ENCODE measurements at regions not wholly inside any gene's neighbourhood (a gene's known extent, or its start where the extent isn't known, plus 50 kb on each side); places are given as distances from the start of the nearest gene placed in this dataset.
A peak's percentile ranks its signal among the peaks of the same experiment; 100 is the strongest.

DNA sequence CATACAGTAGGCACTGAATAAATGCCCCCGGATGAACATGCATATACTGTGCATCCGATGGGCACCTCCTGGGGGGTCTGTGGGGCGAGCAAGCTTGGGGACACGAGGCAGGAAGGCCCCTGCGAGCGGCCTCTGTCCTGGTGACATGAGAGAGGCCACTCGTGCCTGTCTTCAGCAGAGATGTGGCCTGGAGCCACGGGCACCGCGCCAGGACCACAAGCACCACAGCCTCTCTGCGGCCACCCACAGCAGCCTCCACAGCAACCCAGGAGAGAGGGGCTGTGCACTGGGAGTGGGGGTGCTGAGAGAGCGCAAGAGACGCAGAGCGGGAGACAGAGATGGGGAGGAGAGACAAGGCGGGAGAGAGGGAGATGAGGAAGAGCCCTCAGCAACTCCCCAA lies 118.5 kb downstream of the RFLNA start:
- no peak for DNase-seq (ENCODE audit: low spot score)

DNA sequence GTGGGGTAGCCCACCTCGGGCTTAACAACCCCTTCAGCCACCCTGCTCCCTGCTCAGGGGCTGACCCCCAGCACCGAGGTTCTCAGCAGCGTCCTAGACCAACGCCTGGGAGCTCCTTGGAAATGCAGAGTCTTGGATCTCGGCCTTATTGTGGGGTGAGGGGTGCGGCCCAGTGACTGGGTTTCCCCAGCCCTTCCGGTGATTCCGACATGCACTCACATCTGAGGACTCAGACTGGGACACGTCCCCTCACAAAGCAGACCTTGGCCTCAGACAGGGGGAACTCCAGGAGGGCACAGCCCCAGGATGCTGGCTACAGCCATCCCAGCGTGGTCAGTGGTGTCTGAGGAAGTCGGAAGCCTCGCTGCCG lies 117.7 kb downstream of the RFLNA start:
- no peak for DNase-seq (ENCODE audit: low spot score)

- DNase-seq (ENCODE audit: low spot score): no peak
Observed at GRCh38 chr12:124411953-124412645, 117.2 kb downstream of the RFLNA start.

DNA sequence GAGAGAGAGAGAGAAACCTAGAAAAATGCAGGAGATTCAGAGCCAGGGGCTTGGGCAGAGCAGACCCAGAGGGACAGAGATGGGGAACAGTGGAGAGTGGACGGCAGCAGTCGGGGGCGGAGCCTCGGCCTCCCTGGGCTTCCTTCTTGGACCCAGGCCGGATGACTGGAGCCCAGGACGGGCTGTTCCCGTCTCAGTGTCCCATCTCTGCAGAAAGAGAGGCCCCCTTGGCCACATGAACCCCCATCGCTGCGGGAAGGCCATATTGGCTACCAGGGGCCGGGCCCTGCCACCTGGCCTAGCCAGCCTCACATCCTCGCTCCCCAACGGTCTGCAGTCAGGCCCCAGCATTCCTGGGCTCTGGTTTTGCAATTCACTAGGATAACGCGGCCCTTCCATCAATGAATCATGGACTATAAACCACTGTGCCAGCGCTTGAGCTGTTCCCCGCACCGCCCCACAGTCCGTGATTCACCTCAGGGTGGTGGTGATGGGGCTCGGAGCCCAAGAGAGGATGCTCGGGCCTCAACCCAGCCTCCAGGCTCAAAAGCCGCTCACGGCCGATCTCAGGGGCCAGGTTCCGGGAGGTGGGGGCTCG lies 116.5 kb downstream of the RFLNA start:
- peak; percentile 40 for DNase-seq (ENCODE audit: low spot score)

DNA sequence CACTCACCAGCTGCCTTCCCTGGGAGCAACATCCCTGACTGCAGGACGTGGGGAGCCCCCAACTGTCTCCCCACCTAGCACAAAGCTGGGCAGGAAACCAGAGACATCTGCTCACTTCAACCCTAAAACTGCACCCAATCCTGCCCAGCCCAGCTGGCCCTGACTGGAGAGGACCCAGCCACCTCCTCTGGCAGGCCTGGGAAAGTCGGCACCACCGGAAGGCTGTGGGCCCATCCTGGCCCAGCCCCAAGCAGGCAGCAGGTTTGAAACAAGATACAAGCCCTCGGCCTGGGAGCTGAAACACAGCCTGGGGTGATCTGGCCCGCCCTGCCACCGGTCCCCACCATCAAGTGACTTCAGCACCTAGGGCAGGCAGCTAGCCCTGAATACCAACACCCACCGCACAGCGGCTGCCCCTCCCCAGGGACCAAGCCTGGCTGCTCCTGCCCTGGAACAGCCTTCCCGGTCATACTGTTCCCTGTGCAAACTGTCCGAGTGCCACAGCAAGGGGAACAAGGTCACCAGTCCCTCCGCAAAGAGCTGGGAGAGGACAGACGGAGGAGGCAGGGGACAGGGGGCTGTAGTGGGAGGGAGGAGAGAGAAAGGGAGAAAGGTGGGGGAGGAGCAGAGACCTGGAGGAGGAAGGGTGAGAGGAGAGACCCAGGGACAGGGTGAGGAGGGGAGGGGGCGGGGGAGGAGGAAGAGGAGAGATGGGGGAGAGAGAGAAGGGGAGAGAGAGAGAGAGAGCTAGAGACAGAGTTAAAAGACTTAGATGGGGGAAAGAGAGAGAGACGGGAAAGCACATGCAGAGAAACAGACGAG lies 115.7 kb downstream of the RFLNA start:
- DNase-seq (ENCODE audit: low spot score): no peak

GRCh38 chr12:124408822-124409517 lies 114.1 kb downstream of the RFLNA start:
- peak; percentile 80 for DNase-seq (ENCODE audit: low spot score)

- no peak for DNase-seq (ENCODE audit: low spot score)
Observed at GRCh38 chr12:124407074-124407473, 112.2 kb downstream of the RFLNA start.

GRCh38 chr12:124406043-124406442 lies 111.2 kb downstream of the RFLNA start:
- DNase-seq (ENCODE audit: low spot score): no peak

DNA sequence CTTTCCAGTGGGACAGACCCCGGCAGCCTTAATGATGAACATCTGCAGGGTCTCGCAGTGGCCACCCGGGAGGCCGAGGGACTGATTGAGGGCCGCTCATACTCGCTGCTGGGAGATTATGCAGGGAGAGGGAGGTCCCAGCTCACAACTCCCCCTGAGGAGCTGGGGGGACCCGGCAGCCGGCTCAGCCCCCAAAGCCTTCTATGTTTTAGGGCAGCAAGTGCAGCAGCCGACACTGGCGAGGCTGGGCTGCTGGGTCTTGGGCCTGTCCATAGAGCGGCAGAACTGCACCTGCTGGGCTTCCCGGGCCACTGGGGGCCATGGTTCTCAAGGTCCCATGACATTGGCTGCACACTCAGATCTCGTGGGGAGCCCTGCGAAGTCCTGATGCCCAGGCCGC lies 110.7 kb downstream of the RFLNA start:
- DNase-seq (ENCODE audit: low spot score): no peak

GRCh38 chr12:124405151-124405550 lies 110.3 kb downstream of the RFLNA start:
- DNase-seq (ENCODE audit: low spot score): no peak

DNA sequence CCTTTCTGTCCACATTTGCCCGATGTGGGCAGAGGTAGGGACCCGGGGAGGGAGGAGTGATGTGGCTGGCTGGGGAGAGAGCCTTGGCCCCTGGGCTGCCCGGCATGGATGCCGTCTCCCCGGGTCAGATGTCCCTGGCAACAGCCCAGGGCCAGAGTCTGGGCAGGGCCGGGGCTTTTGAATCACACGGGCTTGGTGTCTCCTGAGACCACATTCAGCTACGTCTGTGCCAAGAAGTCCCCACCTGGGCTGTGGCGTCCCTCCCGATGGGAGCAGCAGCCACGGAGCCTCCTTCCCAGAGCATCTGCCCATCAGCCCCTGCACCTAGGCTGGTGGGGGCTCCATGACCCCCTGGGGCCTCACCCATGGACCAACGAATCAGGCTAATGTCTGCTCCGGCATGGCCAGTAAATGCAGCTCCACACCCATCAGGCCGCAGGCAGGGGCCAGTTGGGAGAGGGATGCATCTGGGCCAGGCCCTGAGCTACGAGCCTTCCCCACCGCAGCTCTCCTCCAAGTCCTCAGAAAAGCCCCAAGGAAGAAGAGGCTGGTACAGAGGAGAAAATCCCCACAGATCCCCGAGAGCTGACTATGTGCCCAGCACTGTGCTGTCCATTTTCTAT lies 109.4 kb downstream of the RFLNA start:
- no peak for DNase-seq (ENCODE audit: low spot score)

- no peak for DNase-seq (ENCODE audit: low spot score)
Observed at GRCh38 chr12:124403273-124403672, 108.4 kb downstream of the RFLNA start.

DNA sequence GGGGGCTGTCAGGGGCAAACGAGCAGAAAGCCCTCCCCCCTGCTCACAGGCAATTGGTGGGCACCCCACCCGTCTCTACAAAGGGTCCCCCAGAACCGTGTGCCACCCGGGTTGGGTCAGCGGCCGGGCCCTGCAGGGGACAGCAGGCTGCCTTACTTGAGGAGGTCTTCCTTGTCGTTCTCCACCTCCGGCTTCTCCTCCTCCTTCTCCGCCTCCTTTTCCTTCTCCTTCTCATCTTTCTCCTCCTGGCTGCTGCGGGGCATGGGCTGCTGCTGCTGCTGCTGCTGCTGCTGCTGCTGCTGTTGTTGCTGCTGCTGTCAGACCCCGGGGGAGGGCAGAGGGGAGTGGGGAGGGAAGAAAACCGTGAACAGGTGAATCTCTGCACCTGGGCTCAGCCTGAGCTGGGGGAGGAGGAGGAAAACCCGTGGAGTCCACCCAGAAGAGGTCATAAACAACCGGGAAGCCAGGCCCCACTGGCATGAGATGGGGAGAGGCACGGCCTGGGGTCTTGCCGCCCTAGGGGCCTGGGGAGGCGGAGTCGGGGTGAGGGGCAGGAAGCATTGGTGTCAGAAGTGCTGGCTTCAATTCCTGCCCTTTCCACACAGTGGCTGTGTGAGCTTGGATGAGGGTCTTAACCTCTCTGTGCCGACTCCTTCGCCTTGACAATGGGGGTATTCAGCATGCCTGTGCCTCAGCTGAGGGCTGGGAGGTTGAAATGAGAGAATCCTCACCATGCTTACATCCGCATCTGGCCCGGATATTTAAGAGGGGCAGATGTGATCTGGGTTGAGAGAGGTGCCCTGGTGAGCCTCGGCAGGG lies 107.6 kb downstream of the RFLNA start:
- no peak for DNase-seq (ENCODE audit: low spot score)

DNA sequence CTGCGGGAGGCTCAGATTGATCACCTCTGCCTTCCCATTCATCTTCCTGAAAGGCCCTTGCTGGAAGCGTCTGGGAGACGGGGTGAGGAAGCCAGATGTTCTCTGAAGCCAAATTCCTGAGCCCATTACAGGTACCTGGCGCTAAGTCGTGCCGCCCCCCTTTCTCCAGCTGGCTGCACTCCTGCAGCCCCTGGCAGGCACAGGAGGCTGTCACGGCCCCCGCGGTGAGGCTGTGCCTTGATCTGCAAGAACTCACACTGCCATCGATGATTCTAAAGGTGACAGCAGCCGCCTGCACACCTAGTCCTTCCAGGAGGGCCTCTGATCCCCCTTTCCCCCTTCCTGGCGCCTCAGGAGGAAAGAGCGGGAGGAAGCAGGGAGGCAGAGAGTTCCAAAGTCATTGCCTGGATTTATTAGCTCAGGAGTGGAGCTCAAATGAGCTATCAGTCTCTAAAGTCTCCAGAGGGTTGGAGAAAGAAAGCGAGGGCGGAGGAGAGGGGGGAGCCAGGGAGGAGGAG lies 106.9 kb downstream of the RFLNA start:
- DNase-seq (ENCODE audit: low spot score): no peak

DNA sequence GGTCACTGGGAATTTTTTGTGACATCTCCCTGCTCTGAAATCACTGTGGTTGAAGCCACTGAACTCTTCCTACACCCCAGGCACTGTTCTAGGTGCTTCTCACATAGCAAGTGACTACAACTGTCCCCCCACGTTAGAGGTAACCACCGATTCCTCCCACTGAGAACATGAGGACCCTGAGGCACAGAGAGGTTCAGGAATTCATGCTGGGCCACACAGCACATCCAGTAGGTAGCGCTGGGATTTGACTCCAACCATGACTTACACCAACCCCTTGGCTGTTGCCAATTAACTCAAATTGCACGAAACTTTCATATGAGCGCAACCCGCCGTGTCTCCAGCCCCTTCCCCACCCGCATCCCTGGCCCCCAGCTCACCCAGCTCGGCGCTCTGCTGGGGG lies 105.2 kb downstream of the RFLNA start:
- DNase-seq (ENCODE audit: low spot score): no peak

GRCh38 chr12:124399622-124400021 lies 104.7 kb downstream of the RFLNA start:
- DNase-seq (ENCODE audit: low spot score): no peak

GRCh38 chr12:124398578-124399227 lies 103.8 kb downstream of the RFLNA start:
- no peak for DNase-seq (ENCODE audit: low spot score)

DNA sequence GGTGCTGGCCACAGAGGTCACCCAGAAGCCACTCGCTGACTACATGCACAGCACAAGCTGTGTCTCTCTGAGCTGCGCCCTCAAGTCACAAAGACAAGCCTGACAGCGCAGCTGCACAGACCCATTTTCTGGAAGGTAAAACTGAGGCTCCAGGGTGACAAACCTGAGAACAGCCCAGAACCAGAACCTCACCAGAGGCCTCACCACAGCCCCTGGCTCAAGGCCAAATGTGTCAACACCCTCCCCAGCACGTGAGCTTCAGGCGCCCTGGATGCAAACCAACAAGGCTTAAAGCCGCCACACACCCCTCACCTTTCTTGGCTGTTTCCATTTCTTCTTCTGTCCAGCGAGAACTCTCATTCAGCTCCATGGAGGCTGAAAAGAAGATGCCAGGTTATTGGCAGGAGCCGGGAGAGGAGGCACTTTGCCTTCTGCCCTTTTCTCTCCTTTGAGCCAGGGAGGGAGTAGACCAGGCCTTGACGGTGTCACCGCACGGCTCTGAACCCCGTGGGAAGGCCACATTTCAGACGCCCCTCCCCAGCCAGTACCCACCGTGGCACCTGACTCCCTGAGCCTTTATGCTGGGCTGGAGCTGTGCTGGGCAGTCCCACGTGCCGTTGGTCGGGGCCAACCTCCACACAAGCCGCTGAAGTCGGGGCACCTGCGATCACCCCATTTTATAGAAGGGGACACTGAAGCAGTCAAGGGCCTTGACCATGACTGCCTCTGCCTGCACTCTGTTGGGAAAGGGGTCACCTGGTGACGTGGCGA lies 103.1 kb downstream of the RFLNA start:
- peak; percentile 15 for DNase-seq (ENCODE audit: low spot score)

DNA sequence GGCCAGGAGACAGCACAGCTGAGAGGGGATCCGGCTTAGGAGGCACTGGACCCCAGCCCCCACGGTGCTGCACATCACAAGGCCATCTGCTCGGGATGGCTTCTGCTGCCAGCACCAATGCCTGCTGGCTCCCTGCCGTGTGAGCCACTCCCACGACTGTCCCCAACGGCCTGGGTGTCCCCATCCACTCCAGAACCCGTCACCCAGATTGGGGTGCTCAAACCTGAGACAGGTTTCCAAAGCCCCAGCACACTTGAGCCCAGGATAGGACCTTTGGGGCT lies 102.4 kb downstream of the RFLNA start:
- no peak for DNase-seq (ENCODE audit: low spot score)

Data from kidney tubule cell (primary cell).